Mesendoderm (in vitro differentiated cells): ENCODE measurements at regions not wholly inside any gene's neighbourhood (a gene's known extent, or its start where the extent isn't known, plus 50 kb on each side); places are given as distances from the start of the nearest gene placed in this dataset.

Source experiments
- DNase-seq: peaks from one replicate; pipeline ENCODE4 v3.0.0; 2013
- H2AK5ac ChIP-seq: 2 replicates; pipeline ENCODE4 v1.6.1; 2013; ENCODE audit warnings: low read length, inconsistent platforms
- H2BK120ac ChIP-seq: 2 replicates; pipeline ENCODE4 v1.6.1; 2013; ENCODE audit warnings: low read depth, mild to moderate bottlenecking, low read length, moderate library complexity, mixed read lengths
- H2BK15ac ChIP-seq: replicated peaks from 2 replicates; pipeline ENCODE4 v1.6.1; 2013; ENCODE audit warnings: low read depth, mild to moderate bottlenecking, moderate library complexity
- H2BK5ac ChIP-seq: 2 replicates; pipeline ENCODE4 v1.6.1; 2013; ENCODE audit warnings: low read length, inconsistent platforms
- H3K18ac ChIP-seq: 2 replicates; pipeline ENCODE4 v1.6.1; 2013; ENCODE audit warnings: mild to moderate bottlenecking, low read length, mixed read lengths
- H3K23ac ChIP-seq: one replicate; pipeline ENCODE4 v1.6.1; 2013; ENCODE audit warnings: low read length
- H3K27ac ChIP-seq: 2 replicates; pipeline ENCODE4 v1.5.1; 2013; ENCODE audit warnings: low read depth, mild to moderate bottlenecking, inconsistent platforms, low read length, moderate library complexity
- H3K27me3 ChIP-seq: 2 replicates; pipeline ENCODE4 v1.6.1; 2013; ENCODE audit warnings: low read length, control low read depth, mild to moderate bottlenecking, inconsistent platforms; ENCODE audit not compliant: insufficient read depth, poor library complexity
- H3K36me3 ChIP-seq: 2 replicates; pipeline ENCODE4 v1.6.1; 2013; ENCODE audit warnings: low read length, inconsistent platforms; ENCODE audit not compliant: control insufficient read depth, insufficient read depth
- H3K4ac ChIP-seq: one replicate; pipeline ENCODE4 v1.6.1; 2013; ENCODE audit warnings: low read depth, mild to moderate bottlenecking, low read length, moderate library complexity
- H3K4me1 ChIP-seq: 2 replicates; pipeline ENCODE4 v1.6.1; 2013; ENCODE audit warnings: low read depth, low read length, inconsistent platforms; ENCODE audit not compliant: control insufficient read depth
- H3K4me2 ChIP-seq: 2 replicates; pipeline ENCODE4 v1.6.1; 2013; ENCODE audit warnings: low read length
- H3K4me3 ChIP-seq: 2 replicates; pipeline ENCODE4 v1.5.1; 2013; ENCODE audit warnings: mild to moderate bottlenecking, low read length
- H3K56ac ChIP-seq: one replicate; pipeline ENCODE4 v1.6.1; 2013; ENCODE audit warnings: low read length
- H3K79me1 ChIP-seq: 2 replicates; pipeline ENCODE4 v1.6.1; 2013; ENCODE audit warnings: low read length, inconsistent platforms
- H3K79me2 ChIP-seq: 2 replicates; pipeline ENCODE4 v1.6.1; 2013; ENCODE audit warnings: mild to moderate bottlenecking, low read length; ENCODE audit not compliant: control insufficient read depth, insufficient read depth
- H3K9ac ChIP-seq: 2 replicates; pipeline ENCODE4 v1.6.1; 2013; ENCODE audit warnings: low read length, inconsistent platforms
- H4K5ac ChIP-seq: one replicate; pipeline ENCODE4 v1.6.1; 2013; ENCODE audit warnings: low read length
- H4K8ac ChIP-seq: one replicate; pipeline ENCODE4 v1.6.1; 2013; ENCODE audit warnings: low read depth, mild to moderate bottlenecking, control low read depth, low read length, moderate library complexity
- WGBS: extraction: QIAGEN DNeasy Blood & Tissue Kit; methylation state at CpG from one replicate; pipeline ENCODE4 v1.1.7; 2013; ENCODE audit warnings: low lambda C conversion rate, missing lambda C conversion rate; ENCODE audit not compliant: insufficient coverage; ENCODE audit errors: extremely low coverage; 5-methylcytosine and 5-hydroxymethylcytosine counted together

GRCh38 chr1:194870860-194871259 lies 1684.4 kb upstream of the B3GALT2 start:
- Histone ChIP-seq H3K18ac (no peak overlapping the region), H3K9ac (no peak overlapping the region), H3K23ac (no peak overlapping the region), H3K4ac (no peak overlapping the region), H2BK15ac (no peak overlapping the region), H3K4me1 (no peaks in the 10 kb centered on the region), H3K36me3 (no peaks in the 10 kb centered on the region), H3K4me3 (no peak overlapping the region), H4K5ac (no peak overlapping the region), H3K4me2 (no peak overlapping the region), H2BK5ac (no peak overlapping the region), H3K79me1 (no peaks in the 10 kb centered on the region), H2BK120ac (no peak overlapping the region), H3K27ac (no peak overlapping the region), H2AK5ac (no peak overlapping the region), H3K27me3 (no peaks in the 10 kb centered on the region), H4K8ac (no peak overlapping the region), H3K79me2 (no peaks in the 10 kb centered on the region), H3K56ac (no peak overlapping the region)
- peak; percentile 35 for DNase-seq
- no CpG with 5 or more reads among the region's 2 CpGs for WGBS

GRCh38 chr1:194866153-194866552 lies 1679.7 kb upstream of the B3GALT2 start:
- no peaks in the 10 kb centered on the region for H3K4me1 ChIP-seq
- DNase-seq = no peak
- no peaks in the 10 kb centered on the region for H3K36me3 ChIP-seq
- H3K18ac ChIP-seq = no peak overlapping the region
- no peak overlapping the region for H3K27ac ChIP-seq
- H3K4me2 ChIP-seq = no peak overlapping the region
- H2BK15ac ChIP-seq = no peak overlapping the region
- H3K4me3 ChIP-seq = no peak overlapping the region
- H4K8ac ChIP-seq = no peak overlapping the region
- no peak overlapping the region for H2BK120ac ChIP-seq
- no peak overlapping the region for H3K9ac ChIP-seq
- H3K79me1 ChIP-seq = no peaks in the 10 kb centered on the region
- no CpG with 5 or more reads among the region's 1 CpG for WGBS
- H2AK5ac ChIP-seq = no peak overlapping the region
- no peak overlapping the region for H2BK5ac ChIP-seq
- H3K79me2 ChIP-seq = no peaks in the 10 kb centered on the region
- H4K5ac ChIP-seq = no peak overlapping the region
- H3K56ac ChIP-seq = no peak overlapping the region
- H3K27me3 ChIP-seq = no peaks in the 10 kb centered on the region
- H3K23ac ChIP-seq = no peak overlapping the region
- no peak overlapping the region for H3K4ac ChIP-seq

GRCh38 chr1:194865383-194865782 lies 1679.0 kb upstream of the B3GALT2 start:
- H4K8ac ChIP-seq = no peak overlapping the region
- H2BK5ac ChIP-seq = no peak overlapping the region
- H3K4ac ChIP-seq = no peak overlapping the region
- no peak overlapping the region for H3K56ac ChIP-seq
- H2BK120ac ChIP-seq = no peak overlapping the region
- no peak overlapping the region for H2BK15ac ChIP-seq
- H3K27ac ChIP-seq = no peak overlapping the region
- H3K79me2 ChIP-seq = no peaks in the 10 kb centered on the region
- H2AK5ac ChIP-seq = no peak overlapping the region
- no peak overlapping the region for H3K4me3 ChIP-seq
- no peaks in the 10 kb centered on the region for H3K4me1 ChIP-seq
- no peak overlapping the region for H3K18ac ChIP-seq
- no peaks in the 10 kb centered on the region for H3K27me3 ChIP-seq
- no peaks in the 10 kb centered on the region for H3K79me1 ChIP-seq
- no peak overlapping the region for H4K5ac ChIP-seq
- no peak overlapping the region for H3K23ac ChIP-seq
- no peak overlapping the region for H3K4me2 ChIP-seq
- H3K9ac ChIP-seq = no peak overlapping the region
- no peaks in the 10 kb centered on the region for H3K36me3 ChIP-seq
- no peak for DNase-seq
- WGBS = no CpG with 5 or more reads among the region's 4 CpGs

GRCh38 chr1:194862129-194862528 lies 1675.7 kb upstream of the B3GALT2 start:
- no peak overlapping the region for H3K23ac ChIP-seq
- no peak overlapping the region for H2BK5ac ChIP-seq
- H2AK5ac ChIP-seq = no peak overlapping the region
- no peak overlapping the region for H3K4ac ChIP-seq
- H3K36me3 ChIP-seq = no peaks in the 10 kb centered on the region
- no peak overlapping the region for H4K8ac ChIP-seq
- no peak overlapping the region for H3K4me3 ChIP-seq
- H3K18ac ChIP-seq = no peak overlapping the region
- no peaks in the 10 kb centered on the region for H3K4me1 ChIP-seq
- H3K56ac ChIP-seq = no peak overlapping the region
- H2BK15ac ChIP-seq = no peak overlapping the region
- no peak overlapping the region for H3K27ac ChIP-seq
- no peaks in the 10 kb centered on the region for H3K79me2 ChIP-seq
- no peaks in the 10 kb centered on the region for H3K79me1 ChIP-seq
- DNase-seq = no peak
- H2BK120ac ChIP-seq = no peak overlapping the region
- H4K5ac ChIP-seq = no peak overlapping the region
- no peak overlapping the region for H3K9ac ChIP-seq
- H3K27me3 ChIP-seq = no peaks in the 10 kb centered on the region
- no peak overlapping the region for H3K4me2 ChIP-seq

GRCh38 chr1:194860248-194861201 lies 1674.1 kb upstream of the B3GALT2 start:
- 100% methylated on average over 1 of the region's 10 CpGs for WGBS
- no peaks in the 10 kb centered on the region for H3K4me1 ChIP-seq
- H3K18ac ChIP-seq = no peak overlapping the region
- H3K27me3 ChIP-seq = no peaks in the 10 kb centered on the region
- no peak overlapping the region for H4K5ac ChIP-seq
- no peak overlapping the region for H3K56ac ChIP-seq
- no peak overlapping the region for H2BK15ac ChIP-seq
- H2BK120ac ChIP-seq = no peak overlapping the region
- no peak overlapping the region for H4K8ac ChIP-seq
- H3K9ac ChIP-seq = no peak overlapping the region
- H3K4ac ChIP-seq = no peak overlapping the region
- no peak overlapping the region for H3K4me3 ChIP-seq
- H3K4me2 ChIP-seq = no peak overlapping the region
- no peaks in the 10 kb centered on the region for H3K79me2 ChIP-seq
- no peak overlapping the region for H3K23ac ChIP-seq
- H3K27ac ChIP-seq = no peak overlapping the region
- H2AK5ac ChIP-seq = no peak overlapping the region
- H2BK5ac ChIP-seq = no peak overlapping the region
- no peaks in the 10 kb centered on the region for H3K79me1 ChIP-seq
- H3K36me3 ChIP-seq = no peaks in the 10 kb centered on the region
- no peak for DNase-seq
